HG03520 (cell line): ENCODE measurements at regions not wholly inside any gene's neighbourhood (a gene's known extent, or its start where the extent isn't known, plus 50 kb on each side); places are given as distances from the start of the nearest gene placed in this dataset.
"Not testable (repeated sequence)": the region's sequence is repeated elsewhere in the genome, so short reads cannot be mapped to it uniquely, and the experiment has no call there.

Experiments
- ATAC-seq: cut with Tn5 transposase; IDR thresholded peaks from one replicate; pipeline ENCODE4 v1.9.1; 2021; ENCODE audit warnings: mild to moderate bottlenecking, moderate library complexity; ENCODE audit not compliant: unreplicated experiment

DNA sequence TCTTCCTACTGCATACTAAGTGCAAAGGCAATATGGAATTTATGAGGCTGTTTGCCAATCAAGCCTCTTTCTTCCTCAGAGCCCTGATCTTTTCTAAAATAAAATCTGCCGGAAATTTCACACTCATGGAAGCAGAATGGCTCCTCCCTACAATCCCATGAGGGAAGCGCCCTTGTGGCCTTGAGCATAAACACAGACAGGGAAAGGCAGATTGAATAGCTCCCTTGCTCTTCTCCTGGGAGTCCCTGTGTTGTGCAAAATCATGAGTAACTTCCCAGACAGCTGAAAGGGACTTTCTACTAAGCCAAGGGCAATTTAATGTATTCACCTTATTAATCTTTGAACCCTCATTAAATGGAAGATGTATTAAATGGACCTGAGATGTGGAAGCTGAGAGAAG lies 226.1 kb upstream of the PIK3R1 start:
- no peak for ATAC-seq

DNA sequence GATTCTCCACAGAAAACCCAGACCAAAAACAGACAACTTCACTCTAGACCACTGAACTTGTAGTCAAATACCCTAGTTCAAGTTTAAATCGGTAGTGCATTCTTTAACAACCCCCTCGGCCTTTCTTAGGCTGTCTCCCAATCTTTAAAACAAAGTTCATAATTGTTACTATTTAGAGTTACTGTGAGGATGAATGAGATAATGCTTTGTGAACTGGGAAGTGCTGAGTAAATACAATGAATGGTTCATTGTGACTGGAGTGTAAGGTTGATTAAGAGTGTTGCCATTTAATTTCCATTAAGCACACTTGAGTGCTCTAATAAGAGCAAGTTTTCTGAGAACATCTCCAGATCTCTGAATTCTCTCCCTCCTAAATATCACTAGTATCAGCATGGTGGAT lies 228.8 kb upstream of the PIK3R1 start:
- ATAC-seq = no peak

DNA sequence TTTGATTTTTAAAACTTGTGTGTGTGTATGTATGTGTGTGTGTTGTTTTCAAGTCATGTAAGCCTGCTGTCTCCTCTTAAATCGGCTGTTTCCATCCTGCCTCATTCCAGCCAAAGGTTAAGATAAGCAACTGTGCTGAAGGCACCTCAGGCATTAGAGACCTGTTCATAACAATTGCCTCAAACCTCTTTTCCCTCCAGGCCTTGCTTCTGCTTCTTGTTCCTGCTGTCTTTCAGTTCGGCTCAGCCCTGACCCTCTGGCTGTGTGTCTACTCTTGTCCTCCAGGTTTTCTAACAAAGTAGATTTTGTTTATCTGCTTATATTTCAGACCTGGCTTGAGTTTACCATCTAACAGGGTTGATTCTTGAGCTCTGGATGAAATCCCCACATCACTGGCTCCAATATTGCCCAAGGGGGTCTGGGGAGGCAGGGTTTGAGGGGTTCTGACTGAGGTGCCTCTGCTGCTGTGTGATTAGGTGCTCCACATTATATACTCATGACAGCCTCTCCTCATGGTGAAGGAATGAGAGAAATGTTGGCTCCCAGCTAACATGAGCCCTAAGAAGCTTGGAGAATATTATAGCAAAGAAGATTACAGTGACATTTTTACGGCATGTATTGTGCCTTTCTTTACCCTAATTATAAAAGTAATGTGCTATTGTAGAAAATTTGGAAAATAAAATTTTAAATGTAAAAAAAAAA lies 229.7 kb upstream of the PIK3R1 start:
- ATAC-seq = no peak

DNA sequence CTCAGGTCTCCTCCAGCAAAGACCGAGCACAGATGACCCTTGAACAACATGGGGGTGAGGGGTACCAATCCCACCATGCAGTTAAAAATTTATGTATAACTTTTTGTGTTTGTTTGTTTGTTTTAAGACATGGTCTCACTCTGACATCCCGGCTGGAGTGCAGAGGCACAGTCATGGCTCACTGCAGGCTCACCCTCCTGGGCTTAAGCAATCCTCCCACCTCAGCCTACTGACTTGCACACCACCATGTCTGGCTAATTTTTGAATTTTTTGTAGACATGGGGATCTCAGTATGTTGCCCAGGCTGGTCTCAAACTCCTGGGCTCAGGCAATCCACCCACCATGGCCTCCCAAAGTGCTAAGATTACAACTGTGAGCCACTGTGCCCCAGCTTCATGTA lies 231.0 kb upstream of the PIK3R1 start:
- ATAC-seq = no peak

DNA sequence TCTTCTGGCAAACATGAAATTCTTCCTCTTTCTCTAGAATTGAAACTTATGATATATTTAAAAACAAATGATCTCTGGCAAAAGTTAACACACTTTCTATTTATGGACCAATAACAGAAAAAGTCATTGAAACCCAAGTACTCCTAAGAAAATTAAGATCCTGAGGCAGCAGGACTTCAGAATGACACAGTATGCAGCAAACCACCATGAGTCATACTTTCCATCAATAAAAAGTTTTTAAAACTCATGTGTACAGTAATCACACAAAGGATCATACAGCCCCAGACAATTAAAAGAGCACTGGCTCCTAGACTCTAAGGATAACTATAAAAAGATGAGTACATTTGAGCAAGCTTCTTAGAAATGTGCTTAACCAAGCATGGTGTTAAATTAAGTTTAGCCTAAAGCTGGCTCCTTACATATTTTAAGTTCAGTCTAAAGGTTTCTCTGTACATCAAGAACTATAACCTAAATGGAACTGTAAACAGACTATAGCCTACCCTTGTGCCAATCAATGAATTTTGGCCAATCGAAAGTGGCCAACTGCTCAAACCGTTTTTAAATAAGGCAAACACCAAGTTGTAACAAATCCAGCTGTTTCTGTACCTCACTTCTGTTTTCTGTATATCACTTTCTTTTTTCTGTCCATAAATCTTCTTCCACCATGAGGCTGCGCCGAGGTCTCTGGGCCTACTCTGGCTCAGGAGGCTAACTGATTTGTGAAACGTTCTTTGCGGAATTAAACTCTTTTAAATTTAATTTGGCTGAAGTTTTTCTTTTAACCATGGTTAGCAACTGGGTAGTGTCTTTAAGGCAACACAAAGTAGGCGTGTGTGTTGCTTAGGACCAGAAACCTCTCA lies 232.1 kb upstream of the PIK3R1 start:
- no peak for ATAC-seq

DNA sequence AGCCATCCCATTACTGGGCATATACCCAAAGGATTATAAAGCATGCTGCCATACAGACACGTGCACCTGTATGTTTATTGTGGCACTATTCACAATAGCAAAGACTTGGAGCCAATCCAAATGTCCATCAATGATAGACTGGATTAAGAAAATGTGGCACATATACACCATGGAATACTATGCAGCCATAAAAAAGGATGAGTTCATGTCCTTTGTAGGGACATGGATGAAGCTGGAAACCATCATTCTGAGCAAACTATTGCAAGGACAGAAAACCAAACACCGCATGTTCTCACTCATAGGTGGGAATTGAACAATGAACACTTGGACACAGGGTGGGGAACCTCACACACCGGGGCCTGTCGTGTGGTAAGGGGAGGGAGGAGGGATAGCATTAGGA lies 233.4 kb upstream of the PIK3R1 start:
- not testable (repeated sequence) for ATAC-seq

DNA sequence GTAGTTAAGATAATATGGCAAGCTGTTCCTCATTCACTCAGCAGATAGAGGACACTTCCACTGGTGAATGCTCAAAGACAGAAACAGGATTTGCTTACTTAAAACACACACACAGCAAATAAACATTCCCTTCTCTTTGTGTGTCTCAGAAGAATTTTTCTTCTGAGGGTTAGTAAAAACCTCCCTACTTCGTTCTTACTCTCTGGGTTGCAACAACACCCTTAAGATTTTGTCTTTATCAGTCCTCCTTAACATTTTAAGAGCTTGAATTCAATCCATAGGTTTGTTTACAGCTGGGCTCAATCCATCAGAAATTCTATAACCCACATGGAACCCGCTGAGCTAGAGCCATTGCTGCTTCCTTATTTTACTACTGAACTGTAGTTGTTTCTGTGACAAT lies 237.4 kb upstream of the PIK3R1 start:
- ATAC-seq = no peak

DNA sequence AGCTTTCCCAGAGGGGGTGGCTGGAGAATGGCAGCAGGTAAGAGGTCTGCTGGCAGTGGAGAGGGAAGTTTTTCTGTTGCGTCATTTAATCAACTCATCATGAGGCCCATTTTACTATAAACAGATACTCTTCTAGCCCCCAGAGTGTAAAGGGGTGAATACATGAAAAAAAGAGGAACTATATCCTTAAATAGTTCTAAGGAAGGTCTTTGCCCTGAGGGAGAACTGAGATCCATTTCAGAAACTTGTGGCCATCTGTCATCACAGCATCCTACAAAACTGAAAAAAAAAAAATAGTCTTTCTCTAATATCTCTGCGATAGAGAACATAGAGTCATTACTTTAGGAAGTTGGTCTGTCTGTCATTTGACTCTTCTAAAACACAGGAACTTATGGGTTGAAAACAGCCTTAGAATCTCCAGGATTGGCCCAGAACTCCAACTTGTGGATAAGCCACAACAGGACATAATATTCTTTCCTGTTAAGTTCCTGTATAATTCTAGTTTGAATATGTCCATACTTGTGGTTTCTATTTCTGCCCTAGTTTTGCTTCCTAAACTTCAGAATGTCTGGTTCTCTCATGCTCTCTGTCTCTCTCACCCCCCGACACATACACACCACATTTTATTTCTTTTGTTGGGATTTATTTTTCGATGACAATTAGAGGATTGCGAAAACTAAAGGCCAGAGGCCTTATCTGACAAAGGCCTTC lies 238.5 kb upstream of the PIK3R1 start:
- ATAC-seq = no peak

DNA sequence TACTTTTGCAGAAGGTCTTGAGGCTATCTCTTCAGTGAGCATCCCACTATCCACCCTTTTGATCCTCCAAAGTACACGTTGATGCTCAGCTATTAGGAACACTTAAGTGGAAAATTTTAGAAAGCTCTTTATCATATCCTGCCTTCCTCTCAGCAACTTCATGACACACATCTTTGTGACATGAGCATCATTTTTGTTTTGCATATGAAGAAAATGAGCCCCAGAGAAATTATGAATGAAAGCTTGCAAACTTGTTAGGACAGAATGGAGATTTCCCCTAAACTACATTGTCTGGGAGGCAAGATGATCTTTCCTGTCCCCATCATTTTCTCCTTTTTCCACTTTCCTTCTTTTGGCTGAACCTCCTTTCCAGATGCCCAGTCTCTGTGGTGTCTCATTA lies 239.4 kb upstream of the PIK3R1 start:
- no peak for ATAC-seq

DNA sequence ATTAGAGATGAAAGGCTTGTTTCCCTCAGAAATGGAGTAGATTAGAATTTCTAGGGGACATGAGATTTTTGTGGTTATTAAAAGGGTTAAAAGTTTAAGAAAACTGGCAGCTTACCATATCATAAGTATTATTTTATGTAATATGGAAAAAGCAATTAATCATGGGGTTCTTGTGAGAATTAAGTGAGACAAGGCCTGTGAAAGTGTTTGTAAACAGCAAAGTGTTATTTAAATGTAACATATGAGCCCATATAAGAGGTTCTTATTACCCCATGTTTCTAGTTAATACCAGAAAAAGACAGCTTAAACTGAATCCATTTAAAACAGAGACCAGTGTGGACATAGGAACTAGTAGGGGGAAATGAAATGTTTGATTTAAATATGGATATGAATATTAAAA lies 241.1 kb upstream of the PIK3R1 start:
- ATAC-seq = no peak

DNA sequence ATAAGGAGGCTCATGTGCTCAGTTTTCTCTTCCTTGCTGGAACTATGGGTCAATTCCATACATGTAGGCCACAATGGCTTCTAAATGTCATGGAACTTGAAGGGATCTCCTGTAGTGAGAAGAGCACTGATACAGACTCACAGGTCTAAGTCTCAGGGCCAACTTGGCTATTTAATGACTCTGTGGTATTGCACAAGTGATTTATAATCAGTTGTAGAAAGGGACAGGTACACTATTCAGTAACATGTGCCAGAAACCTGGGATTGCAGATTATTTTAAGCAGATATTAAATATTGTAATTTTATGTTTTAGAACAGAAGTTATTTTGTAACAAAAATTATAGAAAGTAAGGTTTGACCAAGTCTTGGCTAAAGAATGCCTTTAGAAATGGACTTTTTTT lies 241.5 kb upstream of the PIK3R1 start:
- ATAC-seq = no peak

DNA sequence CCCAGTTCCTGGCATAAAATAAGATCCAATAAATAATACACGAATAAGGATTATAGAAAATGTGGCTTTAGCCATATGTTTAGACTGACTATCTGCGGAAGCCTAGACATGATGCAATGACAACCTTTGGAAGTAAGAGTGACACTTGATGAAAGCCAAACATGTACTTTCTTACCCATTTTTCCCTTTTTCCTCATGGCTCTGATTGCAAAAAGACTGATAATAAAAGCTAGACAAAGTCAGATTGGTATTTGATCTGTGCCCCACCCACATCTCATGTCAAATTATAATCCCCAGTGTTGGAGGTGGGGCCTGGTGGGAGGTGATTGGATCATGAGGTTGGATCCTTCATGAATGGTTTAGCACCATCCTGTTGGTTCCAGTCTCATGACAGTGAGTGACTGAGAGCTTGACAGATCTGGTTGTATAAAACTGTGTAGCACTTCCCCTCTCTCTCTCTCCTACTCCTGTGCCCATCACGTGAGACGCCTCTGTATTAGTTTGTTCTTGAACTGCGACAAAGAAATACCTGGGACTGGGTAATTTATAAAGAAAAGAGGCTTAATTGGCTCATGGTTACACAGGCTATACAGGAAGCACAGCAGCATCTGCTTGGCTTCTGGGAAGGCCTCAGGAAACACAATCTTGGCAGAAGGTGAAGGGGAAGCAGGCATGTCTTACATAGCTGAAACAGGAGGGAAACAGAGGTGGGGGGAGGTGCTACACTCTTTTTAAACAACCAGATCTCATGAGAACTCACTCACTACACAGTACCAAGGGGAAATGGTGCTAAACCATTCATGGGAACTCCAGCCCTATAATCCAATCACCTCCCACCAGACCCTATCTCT lies 243.4 kb upstream of the PIK3R1 start:
- no peak for ATAC-seq

DNA sequence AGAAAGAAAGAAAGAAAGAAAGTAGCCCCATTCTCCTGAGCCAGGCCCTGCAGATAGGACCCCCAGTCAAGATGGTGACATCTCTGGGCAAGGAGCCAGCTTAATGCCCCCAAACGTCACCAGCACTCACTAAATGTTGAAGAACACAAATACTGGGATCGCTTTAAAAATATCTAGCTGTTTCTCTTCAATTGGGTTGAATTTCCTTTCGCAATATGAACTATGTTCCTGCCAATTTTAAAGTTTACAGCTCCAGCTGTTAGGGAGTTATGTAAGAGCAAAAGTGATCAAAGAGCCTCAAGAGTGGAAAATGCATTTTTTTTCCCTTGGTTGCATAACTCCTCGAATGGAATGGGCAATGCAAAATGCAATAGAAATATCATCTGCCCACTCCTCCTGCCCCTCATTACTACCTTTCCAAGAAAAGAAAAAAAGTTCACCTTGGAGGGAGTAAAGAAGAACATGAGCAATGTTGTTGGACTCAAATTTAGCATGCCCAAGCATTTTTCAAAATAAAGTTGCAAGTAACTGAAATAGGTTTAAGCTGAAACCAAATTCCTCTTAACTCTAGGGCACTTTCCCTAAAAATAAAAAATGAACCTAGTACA lies 244.2 kb upstream of the PIK3R1 start:
- no peak for ATAC-seq

DNA sequence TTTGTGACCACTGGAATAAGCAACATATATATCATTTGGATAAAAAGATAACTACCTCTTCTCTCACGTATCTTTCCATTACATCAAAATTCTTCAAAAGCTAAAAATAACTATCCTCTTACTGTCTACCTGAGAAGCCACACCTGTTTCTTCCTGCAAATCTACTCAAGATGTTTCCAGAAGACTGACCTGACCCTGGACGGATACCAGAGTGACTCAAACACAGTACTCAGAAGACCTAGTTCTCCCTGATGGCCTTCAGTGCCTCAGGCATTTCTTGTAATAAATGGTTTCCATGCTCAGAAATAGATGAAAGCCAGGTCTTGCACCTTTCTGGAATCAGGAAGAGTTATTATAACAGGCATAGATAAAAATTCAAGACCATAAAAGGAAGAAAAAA lies 245.9 kb upstream of the PIK3R1 start:
- no peak for ATAC-seq

DNA sequence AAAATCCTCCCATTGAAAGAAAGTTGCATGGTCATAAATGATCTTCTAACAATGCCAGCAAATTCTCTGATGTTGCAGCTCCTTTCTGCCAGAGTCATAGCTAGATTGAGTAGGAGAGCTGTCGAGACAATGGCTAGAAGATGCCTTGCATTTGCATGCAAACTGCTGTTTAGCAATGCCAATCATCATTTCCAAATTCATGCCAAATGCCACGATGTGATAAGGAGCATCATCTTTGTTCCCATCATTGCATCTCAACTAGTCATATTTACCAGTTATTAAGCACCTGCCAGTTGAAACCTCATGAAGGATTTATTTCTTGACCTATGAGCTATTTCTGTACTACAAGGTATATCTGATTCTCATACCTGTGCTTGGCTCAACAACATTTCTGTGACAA lies 246.4 kb upstream of the PIK3R1 start:
- ATAC-seq = no peak

DNA sequence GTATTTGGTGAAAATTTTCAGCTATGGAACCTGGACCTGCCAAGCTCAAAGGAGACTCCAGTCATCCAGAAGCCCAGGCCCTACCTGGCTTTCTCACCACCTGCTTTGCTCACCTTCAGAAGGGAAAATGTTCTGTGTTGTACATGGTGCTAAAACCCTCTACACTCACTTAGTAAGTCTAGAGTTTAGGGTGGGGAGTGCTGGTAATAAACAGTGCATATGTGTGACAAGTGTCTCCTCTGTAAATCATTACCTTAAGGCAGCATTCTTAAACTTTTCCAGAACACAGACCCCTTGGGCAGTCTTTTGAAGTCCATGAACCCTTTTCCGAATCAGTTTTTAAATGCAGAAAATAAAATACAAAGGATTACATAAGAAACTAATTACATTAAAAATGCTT lies 248.8 kb upstream of the PIK3R1 start:
- no peak for ATAC-seq

DNA sequence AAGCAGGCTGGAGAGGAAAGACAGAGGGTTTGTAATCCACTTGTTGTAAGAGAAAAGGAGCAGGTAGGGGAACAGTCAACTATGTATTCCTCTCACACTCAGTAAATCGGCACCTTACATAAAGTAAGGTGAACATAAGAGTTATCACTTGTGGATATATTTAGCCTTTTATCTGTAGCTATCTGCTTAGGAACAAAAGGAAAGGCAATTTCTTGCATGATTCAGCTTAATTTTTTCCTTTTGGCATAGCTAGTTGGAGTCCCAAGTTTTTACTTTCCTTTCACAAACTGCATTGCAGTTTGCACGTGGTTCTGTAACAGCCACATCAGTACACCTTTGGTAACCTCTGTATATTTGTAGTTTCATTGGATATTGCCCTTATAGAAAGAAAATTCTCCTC lies 250.9 kb upstream of the PIK3R1 start:
- no peak for ATAC-seq

DNA sequence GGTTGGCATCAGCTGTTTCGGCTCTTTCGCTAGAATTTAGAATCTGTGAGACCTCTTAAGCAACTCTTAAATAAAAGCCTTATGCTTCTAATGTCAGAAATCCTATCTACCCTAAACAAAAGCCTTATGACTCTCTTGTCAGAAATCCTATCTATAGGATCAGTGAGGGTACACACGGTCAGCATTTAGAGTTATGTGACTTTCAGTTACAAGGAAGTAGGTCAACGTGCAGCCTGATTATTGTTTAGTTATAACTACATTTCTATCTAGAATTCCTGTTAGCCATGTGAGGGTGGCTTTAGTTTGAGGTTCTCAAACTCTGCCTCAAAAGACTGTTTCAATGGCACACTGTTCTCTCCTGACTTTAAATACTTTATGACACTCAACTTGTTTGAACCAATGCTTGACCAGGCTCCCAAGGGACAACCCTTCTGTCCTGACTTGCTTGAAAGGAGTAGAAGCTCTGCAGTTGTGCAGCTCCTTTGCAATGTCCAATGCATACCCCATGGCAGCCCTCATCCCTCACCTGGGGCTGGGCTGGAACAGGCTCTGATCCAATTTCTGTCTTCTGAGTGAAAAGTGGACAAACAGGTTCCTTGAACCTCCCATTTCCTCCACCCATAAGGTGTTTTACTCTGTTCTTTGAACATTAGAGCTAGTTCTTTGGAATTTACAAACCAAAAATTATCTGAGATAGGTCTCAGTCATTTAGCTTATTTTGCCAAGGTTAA lies 251.6 kb upstream of the PIK3R1 start:
- ATAC-seq = no peak

DNA sequence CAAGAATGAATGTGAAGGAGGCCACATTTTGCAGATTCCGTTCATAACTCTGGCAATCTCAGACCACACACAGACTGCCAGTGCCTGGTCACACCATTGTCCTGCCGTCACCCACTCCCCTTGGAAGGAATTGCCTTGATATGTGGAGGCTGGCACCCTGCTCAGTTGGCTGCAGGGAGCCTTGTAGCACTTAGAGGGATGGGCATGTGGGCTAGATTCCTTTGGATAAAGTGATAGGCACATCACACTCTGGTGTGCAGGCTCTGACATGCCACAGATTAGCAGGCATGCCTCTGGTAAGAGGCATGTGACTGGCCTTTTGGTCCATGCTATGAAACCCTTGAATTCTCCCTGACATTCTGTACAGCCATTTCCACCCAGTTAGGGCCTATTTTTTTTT lies 254.6 kb upstream of the PIK3R1 start:
- ATAC-seq = no peak

DNA sequence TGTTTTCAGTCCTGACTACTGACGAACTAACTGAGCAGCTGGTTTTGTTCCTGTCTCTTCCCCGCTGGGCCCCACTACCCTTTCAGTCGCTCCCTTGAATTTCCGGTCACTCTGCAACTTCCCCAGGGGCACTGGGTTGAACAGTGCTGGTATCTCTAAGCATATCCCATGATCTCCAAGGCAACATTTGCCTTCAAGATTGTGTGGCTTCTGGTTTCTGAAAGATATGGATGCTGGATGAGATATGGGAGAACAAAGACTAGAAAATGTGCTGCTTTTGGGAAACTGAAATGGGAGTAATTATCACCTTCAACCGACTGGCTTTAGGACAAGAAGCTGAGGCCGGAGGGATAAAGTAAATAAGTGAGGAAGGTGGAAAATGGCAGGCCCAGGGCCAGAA lies 258.2 kb upstream of the PIK3R1 start:
- no peak for ATAC-seq
